Spinal cord (tissue), 9 donors: ENCODE measurements at regions not wholly inside any gene's neighbourhood (a gene's known extent, or its start where the extent isn't known, plus 50 kb on each side); places are given as distances from the start of the nearest gene placed in this dataset.
A peak's percentile ranks its signal among the peaks of the same experiment; 100 is the strongest.

Experiments
- DNase-seq, 6 donors: peaks; one replicate each; pipeline versions ENCODE4 v3.0.0 to v3.0.0-alpha.2; 2013 to 2015; ENCODE audit warnings: low spot score in 6 of 6, low read depth in 4 of 6
- H3K27ac ChIP-seq: one replicate; pipeline ENCODE4 v1.5.1; 2013; ENCODE audit warnings: low read depth, low read length, control low read depth
- H3K27me3 ChIP-seq: one replicate; pipeline ENCODE4 v1.6.1; 2013; ENCODE audit warnings: low read length; ENCODE audit not compliant: control insufficient read depth, insufficient read depth
- H3K36me3 ChIP-seq: one replicate; pipeline ENCODE4 v1.6.1; 2013; ENCODE audit warnings: low read length; ENCODE audit not compliant: control insufficient read depth, insufficient read depth
- H3K4me1 ChIP-seq: one replicate; pipeline ENCODE4 v1.6.1; 2013; ENCODE audit warnings: low read length; ENCODE audit not compliant: control insufficient read depth, insufficient read depth
- H3K4me3 ChIP-seq: one replicate; pipeline ENCODE4 v1.5.1; 2013; ENCODE audit warnings: low read depth, low read length, control low read depth
- H3K9me3 ChIP-seq: one replicate; pipeline ENCODE4 v1.6.1; 2013; ENCODE audit warnings: low read length; ENCODE audit not compliant: control insufficient read depth, insufficient read depth
- WGBS: methylation state at CpG from one replicate; pipeline ENCODE4 v1.1.5; 2013; ENCODE audit warnings: missing lambda C conversion rate; ENCODE audit not compliant: insufficient coverage; 5-methylcytosine and 5-hydroxymethylcytosine counted together
- donor health status: healthy.

GRCh38 chr5:6321078-6321477, 57.3 kb downstream of the MED10 start:
- Histone ChIP-seq H3K4me3 (no peak overlapping the region), H3K27me3 (no peaks in the 10 kb centered on the region), H3K36me3 (no peaks in the 10 kb centered on the region), H3K27ac (no peak overlapping the region), H3K9me3 (no peaks in the 10 kb centered on the region), H3K4me1 (no peaks in the 10 kb centered on the region)
- WGBS: 43% methylated on average over 1 of the region's 1 CpG
- DNase-seq: no peak

GRCh38 chr5:6319116-6319515, 59.2 kb downstream of the MED10 start:
- 83% methylated on average over 1 of the region's 8 CpGs for WGBS
- Histone ChIP-seq H3K4me1 (no peaks in the 10 kb centered on the region), H3K27ac (no peak overlapping the region), H3K9me3 (no peaks in the 10 kb centered on the region), H3K36me3 (no peaks in the 10 kb centered on the region), H3K4me3 (no peak overlapping the region), H3K27me3 (no peaks in the 10 kb centered on the region)
- no peak for DNase-seq

- WGBS: 60% methylated on average over 3 of the region's 4 CpGs
Observed at GRCh38 chr5:6317116-6317798, 61.1 kb downstream of the MED10 start.

GRCh38 chr5:6315580-6315979, 62.8 kb downstream of the MED10 start:
- Histone ChIP-seq H3K36me3 (peaks cover 3% of the 10 kb centered on the region), H3K9me3 (no peaks in the 10 kb centered on the region), H3K4me3 (no peak overlapping the region), H3K27me3 (no peaks in the 10 kb centered on the region), H3K27ac (no peak overlapping the region), H3K4me1 (peaks cover 10% of the 10 kb centered on the region)
- DNase-seq: no peak
- 84% methylated on average over 4 of the region's 7 CpGs for WGBS

More at GRCh38 chr5:6317116-6317798, 61.1 kb downstream of the MED10 start:
- Histone ChIP-seq H3K9me3 (no peaks in the 10 kb centered on the region), H3K4me3 (no peak overlapping the region), H3K27ac (no peak overlapping the region), H3K27me3 (no peaks in the 10 kb centered on the region), H3K4me1 (peaks cover 2% of the 10 kb centered on the region), H3K36me3 (peaks cover 1% of the 10 kb centered on the region)
- DNase-seq: peak in 2 of 6 donors; percentile 26 to 52

GRCh38 chr5:6311568-6312501, 66.5 kb downstream of the MED10 start:
- Histone ChIP-seq H3K9me3 (no peaks in the 10 kb centered on the region), H3K4me3 (no peak overlapping the region), H3K27me3 (no peaks in the 10 kb centered on the region), H3K27ac (no peak overlapping the region), H3K4me1 (peaks cover 10% of the 10 kb centered on the region), H3K36me3 (peaks cover 3% of the 10 kb centered on the region)
- DNase-seq: peak in 1 of 6 donors; percentile 88
- WGBS: 72% methylated on average over 8 of the region's 11 CpGs

- Histone ChIP-seq H3K27ac (no peak overlapping the region), H3K4me1 (peaks cover 10% of the 10 kb centered on the region), H3K27me3 (no peaks in the 10 kb centered on the region), H3K9me3 (no peaks in the 10 kb centered on the region), H3K36me3 (peaks cover 3% of the 10 kb centered on the region), H3K4me3 (no peak overlapping the region)
- no peak for DNase-seq
- no CpG with 5 or more reads among the region's 2 CpGs for WGBS
Observed at GRCh38 chr5:6309949-6310348, 68.4 kb downstream of the MED10 start.

- H3K4me1 ChIP-seq: peaks cover 10% of the 10 kb centered on the region
- DNase-seq: no peak
- whole genome bisulfite sequencing: 94% methylated on average over 5 of the region's 5 CpGs
- H3K36me3 ChIP-seq: peaks cover 3% of the 10 kb centered on the region
- H3K27ac ChIP-seq: no peak overlapping the region
- no peaks in the 10 kb centered on the region for H3K27me3 ChIP-seq
- H3K9me3 ChIP-seq: no peaks in the 10 kb centered on the region
- H3K4me3 ChIP-seq: no peak overlapping the region
Observed at GRCh38 chr5:6308683-6309082, 69.7 kb downstream of the MED10 start.

GRCh38 chr5:6307304-6307703, 71.0 kb downstream of the MED10 start:
- H3K4me1 ChIP-seq: peaks cover 9% of the 10 kb centered on the region
- WGBS: 60% methylated on average over 1 of the region's 5 CpGs
- H3K27me3 ChIP-seq: no peaks in the 10 kb centered on the region
- no peak overlapping the region for H3K4me3 ChIP-seq
- DNase-seq: peak in 2 of 6 donors; percentile 28 to 58
- peaks cover 3% of the 10 kb centered on the region for H3K36me3 ChIP-seq
- H3K9me3 ChIP-seq: no peaks in the 10 kb centered on the region
- no peak overlapping the region for H3K27ac ChIP-seq

- Histone ChIP-seq H3K9me3 (no peaks in the 10 kb centered on the region), H3K36me3 (no peaks in the 10 kb centered on the region), H3K4me3 (no peak overlapping the region), H3K27me3 (no peaks in the 10 kb centered on the region), H3K4me1 (peaks cover 4% of the 10 kb centered on the region), H3K27ac (no peak overlapping the region)
- WGBS: 80% methylated on average over 1 of the region's 6 CpGs
- no peak for DNase-seq
Observed at GRCh38 chr5:6305853-6306252, 72.5 kb downstream of the MED10 start.
